MM.1S (cell line): ENCODE measurements at regions not wholly inside any gene's neighbourhood (a gene's known extent, or its start where the extent isn't known, plus 50 kb on each side); places are given as distances from the start of the nearest gene placed in this dataset.

ENCODE experiments used
- DNase-seq: peaks from one replicate; pipeline ENCODE4 v3.0.0-alpha.2; 2015
- H2AFZ ChIP-seq: fragments of 300-600 bp; sonication (generic); 2 replicates; pipeline ENCODE4 v1.6.0; 2016; ENCODE audit warnings: antibody characterized with exemption, low read length
- H3F3A ChIP-seq: fragments of 300-600 bp; sonication (generic); 2 replicates; pipeline ENCODE4 v1.6.1; 2016; ENCODE audit warnings: mild to moderate bottlenecking, antibody characterized with exemption, low read length, moderate library complexity, mixed read lengths; ENCODE audit not compliant: insufficient read depth
- H3K27ac ChIP-seq: fragments of 300-600 bp; sonication (generic); 2 replicates; pipeline ENCODE4 v1.5.1; 2016; ENCODE audit warnings: mild to moderate bottlenecking, low read length
- H3K27me3 ChIP-seq: fragments of 300-600 bp; sonication (generic); replicated peaks from 2 replicates; pipeline ENCODE4 v1.6.0; 2016; ENCODE audit warnings: low read length; ENCODE audit not compliant: insufficient read depth
- H3K36me3 ChIP-seq: fragments of 300-600 bp; sonication (generic); replicated peaks from 2 replicates; pipeline ENCODE4 v1.6.1; 2016; ENCODE audit warnings: mild to moderate bottlenecking, low read length, mixed read lengths; ENCODE audit not compliant: insufficient read depth
- H3K4me1 ChIP-seq: fragments of 300-600 bp; sonication (generic); 2 replicates; pipeline ENCODE4 v1.6.1; 2016; ENCODE audit warnings: low read length, mixed read lengths
- H3K4me2 ChIP-seq: fragments of 300-600 bp; sonication (generic); 2 replicates; pipeline ENCODE4 v1.6.0; 2016; ENCODE audit warnings: low read depth, low read length
- H3K4me3 ChIP-seq: fragments of 300-600 bp; sonication (generic); 2 replicates; pipeline ENCODE4 v1.5.1; 2016; ENCODE audit warnings: low read length, mixed read lengths
- H3K79me2 ChIP-seq: fragments of 300-600 bp; sonication (generic); 2 replicates; pipeline ENCODE4 v1.6.1; 2016; ENCODE audit warnings: mixed run types, low read length, mixed read lengths
- H3K9ac ChIP-seq: fragments of 300-600 bp; sonication (generic); 2 replicates; pipeline ENCODE4 v1.6.1; 2016; ENCODE audit warnings: low read length, mixed read lengths
- H3K9me2 ChIP-seq: fragments of 300-600 bp; sonication (generic); replicated peaks from 2 replicates; pipeline ENCODE4 v1.6.1; 2016; ENCODE audit warnings: mild to moderate bottlenecking, low read length, mixed read lengths; ENCODE audit not compliant: insufficient read depth
- H3K9me3 ChIP-seq: fragments of 300-600 bp; sonication (generic); replicated peaks from 2 replicates; pipeline ENCODE4 v1.6.1; 2016; ENCODE audit warnings: mild to moderate bottlenecking, low read length, mixed read lengths; ENCODE audit not compliant: insufficient read depth
- H4K20me1 ChIP-seq: fragments of 300-600 bp; sonication (generic); 2 replicates; pipeline ENCODE4 v1.6.1; 2016; ENCODE audit warnings: mild to moderate bottlenecking, low read length, moderate library complexity, mixed read lengths; ENCODE audit not compliant: insufficient read depth
- EZH2 ChIP-seq: fragments of 300-600 bp; sonication (generic); optimal IDR thresholded peaks from 2 replicates; pipeline ENCODE3; 2017; ENCODE audit warnings: low read depth, mild to moderate bottlenecking, antibody characterized with exemption, low read length, mixed read lengths
- EZH2phosphoT487 ChIP-seq: fragments of 300-600 bp; sonication (generic); IDR thresholded peaks from 2 replicates; pipeline ENCODE4 v1.6.1; 2018; ENCODE audit warnings: antibody characterized with exemption, low read length
- TF ChIP-seq, protein P1 (sequence below): fragments of 300-600 bp; sonication (generic); IDR thresholded peaks from 2 replicates; pipeline ENCODE4 v1.5.1; 2016; ENCODE audit warnings: antibody characterized with exemption, low read length, mixed read lengths

GRCh38 chr6:109902870-109903269 lies 75.2 kb upstream of the GPR6 start:
- Histone ChIP-seq H3K27me3 (no peaks in the 10 kb centered on the region), H3K36me3 (no peaks in the 10 kb centered on the region), H3K27ac (no peak overlapping the region), H2AFZ (no peak overlapping the region), H3K9me2 (no peaks in the 10 kb centered on the region), H3K4me1 (no peaks in the 10 kb centered on the region), H3K4me3 (no peak overlapping the region), H3F3A (no peaks in the 10 kb centered on the region), H3K9ac (no peak overlapping the region), H3K9me3 (no peaks in the 10 kb centered on the region), H3K79me2 (no peaks in the 10 kb centered on the region), H3K4me2 (no peak overlapping the region), H4K20me1 (no peaks in the 10 kb centered on the region)
- TF ChIP-seq EZH2phosphoT487: no peak
- TF ChIP-seq, protein P1, sequence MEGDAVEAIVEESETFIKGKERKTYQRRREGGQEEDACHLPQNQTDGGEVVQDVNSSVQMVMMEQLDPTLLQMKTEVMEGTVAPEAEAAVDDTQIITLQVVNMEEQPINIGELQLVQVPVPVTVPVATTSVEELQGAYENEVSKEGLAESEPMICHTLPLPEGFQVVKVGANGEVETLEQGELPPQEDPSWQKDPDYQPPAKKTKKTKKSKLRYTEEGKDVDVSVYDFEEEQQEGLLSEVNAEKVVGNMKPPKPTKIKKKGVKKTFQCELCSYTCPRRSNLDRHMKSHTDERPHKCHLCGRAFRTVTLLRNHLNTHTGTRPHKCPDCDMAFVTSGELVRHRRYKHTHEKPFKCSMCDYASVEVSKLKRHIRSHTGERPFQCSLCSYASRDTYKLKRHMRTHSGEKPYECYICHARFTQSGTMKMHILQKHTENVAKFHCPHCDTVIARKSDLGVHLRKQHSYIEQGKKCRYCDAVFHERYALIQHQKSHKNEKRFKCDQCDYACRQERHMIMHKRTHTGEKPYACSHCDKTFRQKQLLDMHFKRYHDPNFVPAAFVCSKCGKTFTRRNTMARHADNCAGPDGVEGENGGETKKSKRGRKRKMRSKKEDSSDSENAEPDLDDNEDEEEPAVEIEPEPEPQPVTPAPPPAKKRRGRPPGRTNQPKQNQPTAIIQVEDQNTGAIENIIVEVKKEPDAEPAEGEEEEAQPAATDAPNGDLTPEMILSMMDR: no peak
- TF ChIP-seq EZH2: no peak
- DNase-seq: no peak

- Histone ChIP-seq H3K4me3 (no peak overlapping the region), H3K4me1 (no peaks in the 10 kb centered on the region), H3K79me2 (no peaks in the 10 kb centered on the region), H3K27me3 (no peaks in the 10 kb centered on the region), H2AFZ (no peak overlapping the region), H3F3A (no peaks in the 10 kb centered on the region), H4K20me1 (no peaks in the 10 kb centered on the region), H3K4me2 (no peak overlapping the region), H3K9ac (no peak overlapping the region), H3K9me2 (no peaks in the 10 kb centered on the region), H3K36me3 (no peaks in the 10 kb centered on the region), H3K9me3 (no peaks in the 10 kb centered on the region), H3K27ac (no peak overlapping the region)
- DNase-seq: no peak
- TF ChIP-seq, protein P1: no peak
- TF ChIP-seq EZH2 (no peak), EZH2phosphoT487 (no peak)
These were observed 67.5 kb upstream of the GPR6 start for GRCh38 chr6:109910571-109910970.

DNA sequence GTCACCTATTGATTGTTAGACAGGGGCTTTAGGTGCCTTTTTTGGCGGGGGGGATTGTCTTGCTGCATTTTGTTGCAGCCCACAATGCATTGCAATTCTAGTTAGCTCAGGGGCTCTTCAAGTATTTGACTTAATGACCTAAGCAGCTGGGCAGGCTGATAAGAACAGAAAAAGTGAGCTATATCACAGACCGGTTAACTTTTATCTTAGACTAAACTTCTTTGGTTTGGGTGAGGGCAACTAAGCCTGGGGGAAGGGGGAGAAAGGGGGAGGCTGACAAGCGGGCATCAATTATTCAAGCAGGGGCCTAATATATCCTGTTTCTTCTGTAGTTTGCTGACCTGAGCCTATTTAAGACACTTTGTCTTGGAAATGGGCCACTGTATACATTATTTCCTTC lies 66.0 kb upstream of the GPR6 start:
- no peaks in the 10 kb centered on the region for H3K9me3 ChIP-seq
- H3K27me3 ChIP-seq: no peaks in the 10 kb centered on the region
- H3K4me2 ChIP-seq: no peak overlapping the region
- no peaks in the 10 kb centered on the region for H4K20me1 ChIP-seq
- no peaks in the 10 kb centered on the region for H3F3A ChIP-seq
- H3K36me3 ChIP-seq: no peaks in the 10 kb centered on the region
- no peaks in the 10 kb centered on the region for H3K79me2 ChIP-seq
- TF ChIP-seq, protein P1: no peak
- TF ChIP-seq EZH2 (no peak), EZH2phosphoT487 (no peak)
- H3K4me3 ChIP-seq: no peak overlapping the region
- DNase-seq: no peak
- no peaks in the 10 kb centered on the region for H3K4me1 ChIP-seq
- no peak overlapping the region for H3K9ac ChIP-seq
- H3K9me2 ChIP-seq: no peaks in the 10 kb centered on the region
- no peak overlapping the region for H3K27ac ChIP-seq
- H2AFZ ChIP-seq: no peak overlapping the region
